H1 (cell line): ENCODE measurements at regions not wholly inside any gene's neighbourhood (a gene's known extent, or its start where the extent isn't known, plus 50 kb on each side); places are given as distances from the start of the nearest gene placed in this dataset.

Experiments
- CTCF ChIA-PET: fragments of 300-600 bp; sonication (Branson Sonifier 250); formaldehyde crosslinking; loops from one replicate; lab custom pipeline; 2021; ENCODE audit not compliant: partially characterized antibody; lab: Charles Lee
- POLR2A ChIA-PET: fragments of 300-600 bp; sonication (Branson Sonifier 250); formaldehyde crosslinking; loops from one replicate; lab custom pipeline; 2021; ENCODE audit warnings: inconsistent platforms; ENCODE audit not compliant: partially characterized antibody; lab: Charles Lee
- DNase-seq, 2 experiments: peaks; one replicate each; pipeline versions ENCODE4 v3.0.0 to v3.0.0-alpha.2; 2010 to 2022; ENCODE audit warnings: low spot score in 2 of 2, low read depth in 1 of 2, mixed read lengths in 1 of 2
- FAIRE-seq: peaks from 2 replicates; lab custom pipeline; 2011; peaks lifted over from hg19 to GRCh38; lab: Jason Lieb, UNC
- H2AFZ ChIP-seq: 2 replicates; pipeline ENCODE4 v1.8.1; 2012; ENCODE audit warnings: low read length, inconsistent platforms
- H2AK5ac ChIP-seq: 2 replicates; pipeline ENCODE4 v1.6.1; 2013; ENCODE audit warnings: low read depth, low read length
- H2BK120ac ChIP-seq: replicated peaks from 2 replicates; pipeline ENCODE3; 2013; ENCODE audit warnings: low read depth, low read length, inconsistent platforms
- H2BK12ac ChIP-seq: 2 replicates; pipeline ENCODE4 v1.6.1; 2013; ENCODE audit warnings: low read depth, low read length
- H2BK15ac ChIP-seq: 2 replicates; pipeline ENCODE4 v1.6.1; 2013; ENCODE audit warnings: low read length
- H2BK20ac ChIP-seq: 2 replicates; pipeline ENCODE4 v1.6.1; 2013; ENCODE audit warnings: low read length
- H2BK5ac ChIP-seq: 2 replicates; pipeline ENCODE4 v1.6.1; 2013; ENCODE audit warnings: low read depth, low read length
- H3K14ac ChIP-seq: 2 replicates; pipeline ENCODE4 v1.6.1; 2013; ENCODE audit warnings: inconsistent platforms; ENCODE audit not compliant: insufficient read length
- H3K18ac ChIP-seq: 2 replicates; pipeline ENCODE4 v1.6.1; 2013; ENCODE audit warnings: low read length; ENCODE audit errors: extremely low read depth
- H3K23ac ChIP-seq: 2 replicates; pipeline ENCODE4 v1.6.1; 2013; ENCODE audit warnings: inconsistent platforms; ENCODE audit not compliant: insufficient read length
- H3K23me2 ChIP-seq: 2 replicates; pipeline ENCODE4 v1.6.1; 2013; ENCODE audit warnings: low read depth, low read length
- H3K27ac ChIP-seq: 2 replicates; pipeline ENCODE4 v1.6.1; 2011; ENCODE audit warnings: low read depth, low read length, inconsistent platforms
- H3K27me3 ChIP-seq, 4 experiments: replicated peaks in 1 of 4; 1 replicate in 1 of 4; 2 replicates in 3 of 4; pipeline versions ENCODE4 v1.6.1 to v1.8.1; 2011 to 2013; ENCODE audit warnings: low read length in 3 of 4, mild to moderate bottlenecking in 3 of 4, inconsistent platforms in 2 of 4, mixed read lengths in 2 of 4, moderate library complexity in 1 of 4; ENCODE audit not compliant: control insufficient read depth in 3 of 4, insufficient read depth in 3 of 4; ENCODE audit errors: extremely low read depth in 1 of 4
- H3K36me3 ChIP-seq, 4 experiments: 2 replicates each; pipeline versions ENCODE4 v1.6.1 to v1.8.1; 2011 to 2013; ENCODE audit warnings: mild to moderate bottlenecking in 4 of 4, low read length in 3 of 4, moderate library complexity in 2 of 4, control low read depth in 1 of 4, inconsistent platforms in 1 of 4; ENCODE audit not compliant: insufficient read depth in 4 of 4, control insufficient read depth in 2 of 4
- H3K4ac ChIP-seq: replicated peaks from 2 replicates; pipeline ENCODE3; 2013; ENCODE audit warnings: low read length, low read depth, mixed read lengths, inconsistent platforms; ENCODE audit not compliant: insufficient read length
- H3K4me1 ChIP-seq, 4 experiments: replicated peaks in 1 of 4; 1 replicate in 1 of 4; 2 replicates in 3 of 4; pipeline versions ENCODE4 v1.6.1 to v1.8.1; 2011 to 2013; ENCODE audit warnings: low read length in 3 of 4, inconsistent platforms in 2 of 4, mixed read lengths in 1 of 4; ENCODE audit not compliant: insufficient read depth in 4 of 4, control insufficient read depth in 3 of 4
- H3K4me2 ChIP-seq, 2 experiments: 2 replicates each; pipeline versions ENCODE4 v1.6.1 to v1.8.1; 2011 to 2013; ENCODE audit warnings: low read depth in 2 of 2, low read length in 2 of 2, control low read depth in 1 of 2, inconsistent platforms in 1 of 2, mild to moderate bottlenecking in 1 of 2; ENCODE audit not compliant: insufficient read depth in 1 of 2
- H3K4me3 ChIP-seq, 4 experiments: fragments of 200-600, 300-600 bp in 1 of 4; sonication (generic), shearing (Covaris generic), sonication (Bioruptor Twin) in 1 of 4; 2 replicates each; pipeline versions ENCODE4 v1.5.1 to v1.8.1; 2011 to 2016; ENCODE audit warnings: low read length in 4 of 4, low read depth in 3 of 4, control low read depth in 2 of 4, inconsistent platforms in 2 of 4, mild to moderate bottlenecking in 2 of 4, mixed read lengths in 1 of 4, moderate library complexity in 1 of 4; ENCODE audit not compliant: insufficient read depth in 2 of 4; ENCODE audit errors: extremely low read depth in 1 of 4
- H3K56ac ChIP-seq: replicated peaks from 2 replicates; pipeline ENCODE3; 2013; ENCODE audit warnings: low read depth, mild to moderate bottlenecking, mixed read lengths, low read length, inconsistent platforms; ENCODE audit not compliant: insufficient read length
- H3K79me1 ChIP-seq: 2 replicates; pipeline ENCODE4 v1.6.1; 2013; ENCODE audit warnings: low read depth, low read length, control low read depth
- H3K79me2 ChIP-seq, 2 experiments: 2 replicates each; pipeline versions ENCODE4 v1.6.1 to v1.8.1; 2012 to 2013; ENCODE audit warnings: low read length in 2 of 2, mild to moderate bottlenecking in 2 of 2, inconsistent platforms in 1 of 2; ENCODE audit not compliant: insufficient read depth in 2 of 2, control insufficient read depth in 1 of 2
- H3K9ac ChIP-seq, 4 experiments: replicated peaks in 1 of 4; 1 replicate in 1 of 4; 2 replicates in 3 of 4; pipeline versions ENCODE4 v1.6.1 to v1.8.1; 2011 to 2013; ENCODE audit warnings: low read depth in 3 of 4, low read length in 3 of 4, control low read depth in 2 of 4, mild to moderate bottlenecking in 2 of 4, moderate library complexity in 2 of 4, inconsistent platforms in 1 of 4; ENCODE audit errors: extremely low read depth in 1 of 4
- H3K9me3 ChIP-seq, 2 experiments: 2 replicates each; pipeline versions ENCODE4 v1.6.1 to v1.8.1; 2012 to 2013; ENCODE audit warnings: mild to moderate bottlenecking in 2 of 2, moderate library complexity in 2 of 2, control low read depth in 1 of 2, inconsistent platforms in 1 of 2, low read depth in 1 of 2, low read length in 1 of 2, mixed read lengths in 1 of 2; ENCODE audit not compliant: insufficient read depth in 2 of 2
- H4K20me1 ChIP-seq, 2 experiments: replicated peaks in 1 of 2; 2 replicates each; pipeline versions ENCODE3 to v1.8.1; 2011 to 2013; ENCODE audit warnings: inconsistent platforms in 2 of 2, low read length in 2 of 2, mild to moderate bottlenecking in 1 of 2; ENCODE audit not compliant: insufficient read depth in 2 of 2, control insufficient read depth in 1 of 2
- H4K5ac ChIP-seq: 2 replicates; pipeline ENCODE4 v1.6.1; 2013; ENCODE audit warnings: low read length, low read depth, mixed read lengths, inconsistent platforms; ENCODE audit not compliant: insufficient read length
- H4K8ac ChIP-seq: 2 replicates; pipeline ENCODE4 v1.8.0; 2013; ENCODE audit warnings: mild to moderate bottlenecking, moderate library complexity, low read length, inconsistent platforms; ENCODE audit not compliant: insufficient read depth; ENCODE audit errors: extremely low read depth
- H4K91ac ChIP-seq: replicated peaks from 2 replicates; pipeline ENCODE3; 2013; ENCODE audit warnings: low read length, mixed read lengths, inconsistent platforms; ENCODE audit not compliant: insufficient read length
- BACH1 ChIP-seq: IDR thresholded peaks from 2 replicates; pipeline ENCODE4 v1.6.1; 2012; ENCODE audit warnings: low read length, improper control_type of control experiment
- CHD2 ChIP-seq: IDR thresholded peaks from 2 replicates; pipeline ENCODE4 v1.6.1; 2012; ENCODE audit warnings: low read length, improper control_type of control experiment
- CTBP2 ChIP-seq: IDR thresholded peaks from 2 replicates; pipeline ENCODE4 v1.7.0; 2011; ENCODE audit warnings: borderline replicate concordance, mild to moderate bottlenecking, moderate library complexity, mixed read lengths, low read length; ENCODE audit not compliant: insufficient read depth, insufficient read length
- PHF8 ChIP-seq: fragments of 200-600 bp; sonication (generic); conservative IDR thresholded peaks from 2 replicates; pipeline ENCODE4 v1.7.1; 2012; ENCODE audit warnings: low read depth, mild to moderate bottlenecking, inconsistent platforms, low read length, moderate library complexity
- SP1 ChIP-seq: IDR thresholded peaks from 2 replicates; pipeline ENCODE4 v1.6.1; 2011; ENCODE audit warnings: low read depth, low read length
- TEAD4 ChIP-seq: IDR thresholded peaks from 2 replicates; pipeline ENCODE4 v1.6.1; 2012; ENCODE audit warnings: low read depth, low read length, inconsistent platforms, mixed read lengths
- WGBS, 2 experiments: shearing (Covaris generic) in 1 of 2; methylation state at CpG; one replicate each; pipeline versions ENCODE4 v1.1.6 to v1.1.7; 2013 to 2015; ENCODE audit warnings: low lambda C conversion rate in 2 of 2, mixed read lengths in 2 of 2, inconsistent platforms in 1 of 2, low coverage in 1 of 2, missing lambda C conversion rate in 1 of 2; ENCODE audit not compliant: insufficient replicate concordance in 2 of 2, insufficient coverage in 1 of 2, insufficient read length in 1 of 2; ENCODE audit errors: extremely low coverage in 1 of 2, missing lambda C conversion rate in 1 of 2; 5-methylcytosine and 5-hydroxymethylcytosine counted together
- TF ChIP-seq, protein P1 (sequence below): IDR thresholded peaks from 2 replicates; pipeline ENCODE4 v1.6.1; 2012; ENCODE audit warnings: inconsistent platforms

DNA sequence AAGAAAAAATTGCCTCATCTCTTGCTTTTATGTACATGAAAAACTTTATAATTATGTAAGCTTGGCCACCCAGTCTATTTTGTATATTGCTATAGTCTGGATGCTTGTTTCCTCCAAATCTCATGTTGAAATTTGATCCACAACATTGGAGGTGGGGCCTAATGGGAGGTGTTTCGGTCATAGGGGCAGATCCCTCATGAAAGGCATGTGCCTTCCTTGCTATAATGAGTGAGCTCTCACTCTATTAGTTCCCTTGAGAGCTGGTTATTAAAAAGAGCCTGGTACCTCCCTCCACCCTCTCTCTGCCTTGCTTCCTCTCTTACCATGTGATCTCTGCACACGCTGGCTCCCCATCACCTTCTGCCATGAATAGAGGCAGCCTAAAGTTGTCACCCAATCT, 1005.1 kb downstream of the PCDH9 start:
- Histone ChIP-seq H2BK20ac (no peak overlapping the region), H4K8ac (no peak overlapping the region), H3K79me1 (no peaks in the 10 kb centered on the region), H3K27ac (no peak overlapping the region), H3K14ac (no peak overlapping the region), H3K4me3 (no peak overlapping the region), H3K18ac (no peak overlapping the region), H4K20me1 (peaks cover 0 to 3% of the 10 kb centered on the region in 2 experiments), H3K9me3 (no peaks in the 10 kb centered on the region), H3K23me2 (no peaks in the 10 kb centered on the region)
- DNase-seq (no peak), FAIRE-seq (no peak)
- POLR2A ChIA-PET = no interaction called here
- no peak for TF ChIP-seq CTBP2
- no peak for TF ChIP-seq TEAD4
- no peak for TF ChIP-seq CHD2
- TF ChIP-seq, protein P1, sequence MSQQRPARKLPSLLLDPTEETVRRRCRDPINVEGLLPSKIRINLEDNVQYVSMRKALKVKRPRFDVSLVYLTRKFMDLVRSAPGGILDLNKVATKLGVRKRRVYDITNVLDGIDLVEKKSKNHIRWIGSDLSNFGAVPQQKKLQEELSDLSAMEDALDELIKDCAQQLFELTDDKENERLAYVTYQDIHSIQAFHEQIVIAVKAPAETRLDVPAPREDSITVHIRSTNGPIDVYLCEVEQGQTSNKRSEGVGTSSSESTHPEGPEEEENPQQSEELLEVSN = peak; percentile 22; the same call in 1 of the 2 replicates
- TF ChIP-seq SP1 = no peak
- TF ChIP-seq BACH1 = no peak
- no peak for TF ChIP-seq PHF8
- TF ChIP-seq, all 59 proteins: peak for 1
- Histone ChIP-seq H2BK15ac (no peak overlapping the region), H2BK12ac (no peak overlapping the region), H3K4ac (no peak overlapping the region), H2BK5ac (no peak overlapping the region), H3K36me3 (no peaks in the 10 kb centered on the region), H2AFZ (no peak overlapping the region), H3K56ac (no peak overlapping the region), H4K5ac (no peak overlapping the region), H3K4me1 (peaks cover 0 to 7% (median 1%) of the 10 kb centered on the region in 4 experiments; a peak in 3 of 7 replicates), H3K9ac (no peak overlapping the region), H3K27me3 (peaks cover 16 to 55% (median 42%) of the 10 kb centered on the region in 4 experiments), H3K23ac (no peak overlapping the region), H2BK120ac (no peak overlapping the region), H3K79me2 (no peaks in the 10 kb centered on the region), H4K91ac (no peak overlapping the region), H2AK5ac (no peak overlapping the region), H3K4me2 (peak overlapping the region; percentile 24 to 44; a peak in 2 of 4 replicates)
- CTCF ChIA-PET = interaction anchor here (0.6 kb wide), 1 partner anchor 9 kb away, joined by 3 read pairs; no protein-coding TSS in a partner anchor
- whole genome bisulfite sequencing, 2 experiments = 13% methylated on average over 2 of the region's 2 CpGs; no CpG with 5 or more reads in 1 of the 2 experiments
